ENCODE measurements at regions not wholly inside any gene's neighbourhood (a gene's known extent, or its start where the extent isn't known, plus 50 kb on each side); places are given as distances from the start of the nearest gene placed in this dataset.

GRCh38 chr2:22501851-22502250, 883.1 kb upstream of the KLHL29 start:
- H3K4me3 ChIP-seq (ENCODE audit: low read length), result no peak overlapping the region
- no peak for DNase-seq (ENCODE audit: low read depth)
- no peak for TF ChIP-seq CTCF (IDR thresholded peaks at IDR 0.05; ENCODE audit: insufficient read depth, low read depth, low read length, missing control alignments)

GRCh38 chr2:22513563-22513962, 871.4 kb upstream of the KLHL29 start:
- H3K4me3 ChIP-seq (ENCODE audit: low read length), result no peak overlapping the region
- TF ChIP-seq CTCF (IDR thresholded peaks at IDR 0.05; ENCODE audit: insufficient read depth, low read depth, low read length, missing control alignments), result no peak
- DNase-seq (ENCODE audit: low read depth), result no peak

GRCh38 chr2:22517141-22517540, 867.8 kb upstream of the KLHL29 start:
- TF ChIP-seq CTCF (IDR thresholded peaks at IDR 0.05; ENCODE audit: insufficient read depth, low read depth, low read length, missing control alignments), result no peak
- H3K4me3 ChIP-seq (ENCODE audit: low read length), result no peak overlapping the region
- DNase-seq (ENCODE audit: low read depth), result no peak

GRCh38 chr2:22518641-22519040, 866.3 kb upstream of the KLHL29 start:
- TF ChIP-seq CTCF (IDR thresholded peaks at IDR 0.05; ENCODE audit: insufficient read depth, low read depth, low read length, missing control alignments), result no peak
- DNase-seq (ENCODE audit: low read depth), result no peak
- no peak overlapping the region for H3K4me3 ChIP-seq (ENCODE audit: low read length)

- DNase-seq (ENCODE audit: low read depth), result no peak
- H3K4me3 ChIP-seq (ENCODE audit: low read length), result no peak overlapping the region
- TF ChIP-seq CTCF (IDR thresholded peaks at IDR 0.05; ENCODE audit: insufficient read depth, low read depth, low read length, missing control alignments), result no peak
Measured at GRCh38 chr2:22520369-22521288, 864.4 kb upstream of the KLHL29 start.

GRCh38 chr2:22521620-22522019, 863.4 kb upstream of the KLHL29 start:
- DNase-seq (ENCODE audit: low read depth), result no peak
- no peak overlapping the region for H3K4me3 ChIP-seq (ENCODE audit: low read length)
- TF ChIP-seq CTCF (IDR thresholded peaks at IDR 0.05; ENCODE audit: insufficient read depth, low read depth, low read length, missing control alignments), result no peak

GRCh38 chr2:22525681-22526080, 859.3 kb upstream of the KLHL29 start:
- no peak overlapping the region for H3K4me3 ChIP-seq (ENCODE audit: low read length)
- no peak for TF ChIP-seq CTCF (IDR thresholded peaks at IDR 0.05; ENCODE audit: insufficient read depth, low read depth, low read length, missing control alignments)
- no peak for DNase-seq (ENCODE audit: low read depth)

Data from epithelial cell of esophagus (primary cell).